ENCODE measurements at regions not wholly inside any gene's neighbourhood (a gene's known extent, or its start where the extent isn't known, plus 50 kb on each side); places are given as distances from the start of the nearest gene placed in this dataset.

- TF ChIP-seq POLR2A (IDR thresholded peaks at IDR 0.05) (no peak), CTCF (IDR thresholded peaks at IDR 0.05) (no peak)
Observed at GRCh38 chr21:20083336-20083735, 914.9 kb upstream of the NCAM2 start.
